ENCODE measurements at regions not wholly inside any gene's neighbourhood (a gene's known extent, or its start where the extent isn't known, plus 50 kb on each side); places are given as distances from the start of the nearest gene placed in this dataset.

DNA sequence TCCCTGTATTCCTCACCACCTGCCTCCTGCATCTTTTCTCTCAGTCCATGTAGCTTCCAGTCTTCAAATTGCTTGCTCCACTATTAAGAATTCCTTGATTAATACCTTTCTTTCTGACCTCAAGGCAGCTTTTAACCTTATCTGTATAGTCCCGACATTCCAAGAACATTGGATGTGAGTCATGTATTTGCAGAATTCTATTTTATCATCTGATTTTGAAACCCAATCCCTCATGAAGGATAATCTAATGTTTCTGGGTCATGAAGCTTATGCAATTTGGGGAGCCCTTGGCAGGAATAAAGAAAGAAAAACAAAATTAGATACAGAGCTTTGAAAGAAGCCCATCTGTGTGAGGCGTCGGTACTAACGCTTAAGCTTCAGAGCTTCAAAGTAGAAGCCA is 63.4 kb upstream of the CCND2 start:
- POLR2A ChIA-PET (ENCODE audit: unreplicated experiment), result no interaction called here

More for the DNA sequence above, 63.4 kb upstream of the CCND2 start:
- Histone ChIP-seq H2AK5ac (ENCODE audit: low read depth, low read length) (no peak overlapping the region), H3K79me1 (ENCODE audit: low read depth in 1 of 2, low read length in 2 of 2) (no peaks in the 10 kb centered on the region), H2AK9ac (replicated peaks; ENCODE audit: low read depth, low read length, poor library complexity) (no peak overlapping the region), H2BK20ac (ENCODE audit: low read depth, low read length) (no peak overlapping the region), H2BK15ac (ENCODE audit: low read depth, low read length) (no peak overlapping the region), H2BK5ac (ENCODE audit: low read depth, low read length, poor library complexity, severe bottlenecking) (no peak overlapping the region), H3K18ac (ENCODE audit: low read depth, low read length) (no peak overlapping the region), H3K4ac (ENCODE audit: low read depth, low read length) (no peak overlapping the region), H3K27ac (ENCODE audit: insufficient read depth, low read length) (no peak overlapping the region), H3K9me1 (ENCODE audit: insufficient read depth, low read length) (no peaks in the 10 kb centered on the region), H4K91ac (ENCODE audit: insufficient read depth, low read depth, low read length) (no peak overlapping the region), H3K23ac (ENCODE audit: low read depth, low read length) (no peak overlapping the region), H4K5ac (ENCODE audit: low read depth, low read length) (no peak overlapping the region), H4K20me1 (ENCODE audit: insufficient read depth, low read length) (no peaks in the 10 kb centered on the region), H3K14ac (replicated peaks; ENCODE audit: low read depth, low read length) (no peak overlapping the region), H2BK120ac (ENCODE audit: low read depth, low read length) (no peak overlapping the region), H2AFZ (replicated peaks; ENCODE audit: low read length, poor library complexity) (no peak overlapping the region), H3K4me3 (ENCODE audit: insufficient read depth, low read depth, low read length) (no peak overlapping the region), H3K56ac (ENCODE audit: extremely low read depth, insufficient read depth, low read length) (no peak overlapping the region), H3K9me3 (ENCODE audit: control insufficient read depth, insufficient read depth, low read length) (no peaks in the 10 kb centered on the region), H3K9ac (ENCODE audit: low read depth, low read length) (no peak overlapping the region), H3K4me2 (ENCODE audit: low read depth, low read length) (no peak overlapping the region), H3K4me1 (ENCODE audit: control insufficient read depth, insufficient read depth, low read length) (no peaks in the 10 kb centered on the region), H3K27me3 (ENCODE audit: control insufficient read depth, insufficient read depth, low read length) (no peaks in the 10 kb centered on the region; the same call in 1 of the 2 replicates), H4K8ac (ENCODE audit: low read depth in 2 of 2, low read length in 2 of 2) (no peak overlapping the region), H3K36me3 (ENCODE audit: control insufficient read depth, insufficient read depth, low read length) (no peaks in the 10 kb centered on the region)
- no peak for ATAC-seq (ENCODE audit: low read depth)
- TF ChIP-seq MAZ (IDR thresholded peaks at IDR 0.05; ENCODE audit: borderline replicate concordance, low read depth, low read length) (no peak), RFX5 (IDR thresholded peaks at IDR 0.05; ENCODE audit: low read depth, low read length) (no peak), FOS (IDR thresholded peaks at IDR 0.05; ENCODE audit: low read depth, low read length) (no peak), CHD1 (IDR thresholded peaks at IDR 0.05; ENCODE audit: low read depth, low read length) (no peak), BHLHE40 (IDR thresholded peaks at IDR 0.05; ENCODE audit: low read depth, low read length) (no peak), RCOR1 (IDR thresholded peaks at IDR 0.05; ENCODE audit: insufficient replicate concordance, low read length) (no peak), SMC3 (IDR thresholded peaks at IDR 0.05; ENCODE audit: low read depth, low read length) (no peak), MXI1 (IDR thresholded peaks at IDR 0.05; ENCODE audit: borderline replicate concordance, low read depth, low read length) (no peak), CTCF (conservative IDR thresholded peaks at IDR 0.05; ENCODE audit: low read depth, low read length) (no peak), MAFK (IDR thresholded peaks at IDR 0.05; ENCODE audit: low read depth, low read length) (no peak), CEBPB (IDR thresholded peaks at IDR 0.05; ENCODE audit: low read depth, low read length) (no peak), POLR2A (IDR thresholded peaks at IDR 0.05; ENCODE audit: low read depth, low read length) (no peak), RAD21 (IDR thresholded peaks at IDR 0.05; ENCODE audit: low read length) (no peak), USF2 (IDR thresholded peaks at IDR 0.05; ENCODE audit: low read depth, low read length) (no peak), NFE2L2 (IDR thresholded peaks at IDR 0.05; ENCODE audit: low read depth, low read length) (no peak)
- TF ChIP-seq, protein P1, sequence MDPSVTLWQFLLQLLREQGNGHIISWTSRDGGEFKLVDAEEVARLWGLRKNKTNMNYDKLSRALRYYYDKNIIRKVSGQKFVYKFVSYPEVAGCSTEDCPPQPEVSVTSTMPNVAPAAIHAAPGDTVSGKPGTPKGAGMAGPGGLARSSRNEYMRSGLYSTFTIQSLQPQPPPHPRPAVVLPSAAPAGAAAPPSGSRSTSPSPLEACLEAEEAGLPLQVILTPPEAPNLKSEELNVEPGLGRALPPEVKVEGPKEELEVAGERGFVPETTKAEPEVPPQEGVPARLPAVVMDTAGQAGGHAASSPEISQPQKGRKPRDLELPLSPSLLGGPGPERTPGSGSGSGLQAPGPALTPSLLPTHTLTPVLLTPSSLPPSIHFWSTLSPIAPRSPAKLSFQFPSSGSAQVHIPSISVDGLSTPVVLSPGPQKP (IDR thresholded peaks at IDR 0.05; ENCODE audit: borderline replicate concordance, low read depth, low read length), result no peak
- no CpG with 5 or more reads among the region's 4 CpGs for WGBS, 2 experiments (ENCODE audit: extremely low coverage in 2 of 2, insufficient read length in 1 of 2)
- in situ Hi-C loops (cut with MboI; ENCODE audit: low sequenced_read_pairs) (no loop called here), dilution Hi-C loops (cut with HindIII; ENCODE audit: low sequenced_read_pairs, unreplicated experiment) (no loop called here), intact Hi-C loops (cut with micrococcal nuclease) (loop anchor here (1.0 kb wide), 1 partner anchor 44 kb away; no protein-coding TSS in a partner anchor)
- CTCF ChIA-PET, result interaction anchor here (1.6 kb wide), 1 partner anchor 67 kb away, joined by 5 read pairs; no protein-coding TSS in a partner anchor
- BruUV-seq (replicated peaks), result no TSS peak
- DNase-seq, result no peak

Data from IMR-90 (cell line).